ENCODE measurements at regions not wholly inside any gene's neighbourhood (a gene's known extent, or its start where the extent isn't known, plus 50 kb on each side); places are given as distances from the start of the nearest gene placed in this dataset.

- TF ChIP-seq YY1 (IDR thresholded peaks at IDR 0.05; ENCODE audit: extremely low read depth, insufficient replicate concordance, low read depth, low read length), result no peak
- no peak for TF ChIP-seq EGR1 (IDR thresholded peaks at IDR 0.05; ENCODE audit: low read depth)
- no peak for TF ChIP-seq RAD21 (IDR thresholded peaks at IDR 0.05; ENCODE audit: low read depth)
- no peak for TF ChIP-seq ZBTB33 (IDR thresholded peaks at IDR 0.05; ENCODE audit: extremely low read depth, insufficient replicate concordance, low read length)
- TF ChIP-seq TCF7L2 (IDR thresholded peaks at IDR 0.05; ENCODE audit: borderline replicate concordance, extremely low read depth, insufficient read depth, insufficient read length), result no peak
- TF ChIP-seq ATF3 (IDR thresholded peaks at IDR 0.05), result no peak
- TF ChIP-seq EZH2phosphoT487 (IDR thresholded peaks at IDR 0.05; ENCODE audit: borderline replicate concordance), result no peak
- no peak for TF ChIP-seq FOSL1 (IDR thresholded peaks at IDR 0.05; ENCODE audit: low read depth)
- TF ChIP-seq ELF1 (IDR thresholded peaks at IDR 0.05; ENCODE audit: borderline replicate concordance, low read depth), result no peak
Measured at GRCh38 chr7:41872966-41873365, 170.1 kb upstream of the INHBA start (continued).

DNA sequence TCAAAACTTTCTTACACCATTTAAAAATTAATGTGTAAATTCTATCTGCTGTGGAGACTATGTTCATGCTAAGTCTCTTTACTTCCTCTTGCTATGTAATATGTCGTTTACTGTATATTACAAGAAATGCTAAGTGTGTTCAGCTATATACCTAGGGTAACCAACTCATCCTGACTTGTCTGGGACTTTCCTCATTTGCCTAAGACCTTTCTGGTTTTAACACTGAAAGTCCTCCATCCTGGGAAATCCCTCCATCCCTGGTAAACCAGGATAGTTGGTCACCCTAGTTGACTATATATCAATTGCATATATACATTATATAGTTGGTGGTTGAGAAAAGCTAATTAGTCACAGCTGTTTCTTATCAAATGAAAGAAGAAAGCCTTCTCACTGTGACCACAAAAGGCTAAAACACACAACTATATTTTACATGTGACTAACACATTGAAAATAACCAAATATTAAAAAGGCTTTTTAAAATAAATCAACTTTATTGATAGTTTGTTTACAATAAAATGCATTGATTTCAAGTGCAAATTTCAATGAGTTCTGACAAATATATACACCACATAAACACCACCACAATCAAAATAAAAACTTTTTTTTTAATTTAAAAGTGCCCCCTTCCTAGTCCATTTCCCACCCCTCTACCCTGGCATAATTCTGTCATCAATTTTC is 167.7 kb upstream of the INHBA start:
- Histone ChIP-seq H2AFZ (ENCODE audit: low read depth, low read length, poor library complexity, severe bottlenecking) (no peak overlapping the region), H3K4me1 (ENCODE audit: control insufficient read depth in 1 of 2, insufficient read depth in 2 of 2, low read length in 2 of 2) (no peaks in the 10 kb centered on the region), H3K9ac (ENCODE audit: low read length) (no peak overlapping the region), H3K9me2 (ENCODE audit: insufficient read depth) (no peaks in the 10 kb centered on the region), H3K79me2 (ENCODE audit: insufficient read depth, low read length) (no peaks in the 10 kb centered on the region), H3K9me3 (ENCODE audit: control insufficient read depth in 1 of 2, insufficient read depth in 1 of 2, low read depth in 1 of 2, low read length in 2 of 2) (no peaks in the 10 kb centered on the region; a peak in 1 of 4 replicates), H3K27me3 (ENCODE audit: insufficient read depth, low read length) (0 out of 2 replicates have a peak, but pooled peaks cover 3% of the 10 kb centered on the region), H3K36me3 (ENCODE audit: control insufficient read depth in 1 of 2, insufficient read depth in 2 of 2, low read length in 2 of 2) (no peaks in the 10 kb centered on the region), H3K4me3 (replicated peaks in 1 of 2; ENCODE audit: low read depth in 1 of 2, low read length in 2 of 2) (no peak overlapping the region), H3K4me2 (ENCODE audit: low read length) (no peak overlapping the region), H4K20me1 (ENCODE audit: insufficient read depth) (no peaks in the 10 kb centered on the region), H3K27ac (ENCODE audit: low read depth, low read length) (no peak overlapping the region)
- POLR2A ChIA-PET, result no interaction called here
- intact Hi-C loops (cut with micrococcal nuclease), result no loop called here
- no TSS peak for BruUV-seq (replicated peaks)
- CTCF ChIA-PET, result no interaction called here
- no peak for DNase-seq (ENCODE audit: low read depth, low spot score)
- no peak for ATAC-seq
- RAD21 ChIA-PET (ENCODE audit: low non-redundant PET in 1 of 2, low total read pairs in 2 of 2, uncharacterized antibody in 2 of 2, unreplicated experiment in 2 of 2), result no interaction called here
- no peak for TF ChIP-seq RAD21 (IDR thresholded peaks at IDR 0.05; ENCODE audit: low read depth)
- TF ChIP-seq EZH2phosphoT487 (IDR thresholded peaks at IDR 0.05; ENCODE audit: borderline replicate concordance), result no peak
- TF ChIP-seq ZFX (IDR thresholded peaks at IDR 0.05), result no peak
- TF ChIP-seq, protein P1, sequence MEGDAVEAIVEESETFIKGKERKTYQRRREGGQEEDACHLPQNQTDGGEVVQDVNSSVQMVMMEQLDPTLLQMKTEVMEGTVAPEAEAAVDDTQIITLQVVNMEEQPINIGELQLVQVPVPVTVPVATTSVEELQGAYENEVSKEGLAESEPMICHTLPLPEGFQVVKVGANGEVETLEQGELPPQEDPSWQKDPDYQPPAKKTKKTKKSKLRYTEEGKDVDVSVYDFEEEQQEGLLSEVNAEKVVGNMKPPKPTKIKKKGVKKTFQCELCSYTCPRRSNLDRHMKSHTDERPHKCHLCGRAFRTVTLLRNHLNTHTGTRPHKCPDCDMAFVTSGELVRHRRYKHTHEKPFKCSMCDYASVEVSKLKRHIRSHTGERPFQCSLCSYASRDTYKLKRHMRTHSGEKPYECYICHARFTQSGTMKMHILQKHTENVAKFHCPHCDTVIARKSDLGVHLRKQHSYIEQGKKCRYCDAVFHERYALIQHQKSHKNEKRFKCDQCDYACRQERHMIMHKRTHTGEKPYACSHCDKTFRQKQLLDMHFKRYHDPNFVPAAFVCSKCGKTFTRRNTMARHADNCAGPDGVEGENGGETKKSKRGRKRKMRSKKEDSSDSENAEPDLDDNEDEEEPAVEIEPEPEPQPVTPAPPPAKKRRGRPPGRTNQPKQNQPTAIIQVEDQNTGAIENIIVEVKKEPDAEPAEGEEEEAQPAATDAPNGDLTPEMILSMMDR (IDR thresholded peaks at IDR 0.05 in 2 of 3, conservative IDR thresholded peaks at IDR 0.05 in 1 of 3; ENCODE audit: borderline replicate concordance in 1 of 3, insufficient read depth in 1 of 3, low read depth in 2 of 3, low read length in 2 of 3), result no peak
- TF ChIP-seq SRF (IDR thresholded peaks at IDR 0.05; ENCODE audit: low read depth), result no peak
- TF ChIP-seq YY1 (IDR thresholded peaks at IDR 0.05; ENCODE audit: extremely low read depth, insufficient replicate concordance, low read depth, low read length), result no peak
- no peak for TF ChIP-seq ZNF274 (IDR thresholded peaks at IDR 0.05; ENCODE audit: low read depth, low read length)
- no peak for TF ChIP-seq FOSL1 (IDR thresholded peaks at IDR 0.05; ENCODE audit: low read depth)
- TF ChIP-seq CBX3 (IDR thresholded peaks at IDR 0.05; ENCODE audit: low read depth), result no peak
- no peak for TF ChIP-seq REST (IDR thresholded peaks at IDR 0.05; ENCODE audit: low read depth)
- no peak for TF ChIP-seq ELF1 (IDR thresholded peaks at IDR 0.05; ENCODE audit: borderline replicate concordance, low read depth)
- TF ChIP-seq ATF3 (IDR thresholded peaks at IDR 0.05), result no peak
